T-helper 2 cell treated with Interferon-gamma antibody and Interleukin-4, amounts not matched to agents 5 μg/mL and 100 μg/mL, for 36 hours (primary cell): ENCODE measurements at regions not wholly inside any gene's neighbourhood (a gene's known extent, or its start where the extent isn't known, plus 50 kb on each side); places are given as distances from the start of the nearest gene placed in this dataset.

Experiments used
- DNase-seq: peaks from one replicate; pipeline ENCODE4 v3.0.0; 2021; ENCODE audit warnings: low spot score
- H3K27ac Mint-ChIP-seq: one replicate; pipeline ENCODE4 v1.8.0; 2021; ENCODE audit warnings: mild to moderate bottlenecking, mixed read lengths
- H3K27me3 Mint-ChIP-seq: one replicate; pipeline ENCODE4 v1.8.0; 2021; ENCODE audit warnings: low read depth, mixed read lengths
- H3K36me3 Mint-ChIP-seq: one replicate; pipeline ENCODE4 v1.8.0; 2021; ENCODE audit warnings: low read depth, mixed read lengths
- H3K4me1 Mint-ChIP-seq: one replicate; pipeline ENCODE4 v1.8.0; 2021; ENCODE audit warnings: low read depth, mixed read lengths
- H3K4me3 Mint-ChIP-seq: one replicate; pipeline ENCODE4 v1.8.0; 2022; ENCODE audit warnings: mild to moderate bottlenecking, moderate library complexity, mixed read lengths
- H3K9me3 Mint-ChIP-seq: one replicate; pipeline ENCODE4 v1.8.0; 2021; ENCODE audit warnings: mixed read lengths

GRCh38 chr20:24040896-24041459 is 52.4 kb upstream of the GGTLC1 start:
- Mint-ChIP-seq H3K9me3 (no peaks in the 10 kb centered on the region), H3K36me3 (peaks cover 3% of the 10 kb centered on the region), H3K27me3 (no peaks in the 10 kb centered on the region), H3K27ac (no peak overlapping the region), H3K4me3 (no peak overlapping the region), H3K4me1 (peaks cover 35% of the 10 kb centered on the region)
- DNase-seq, result no peak

GRCh38 chr20:24039196-24039595 is 50.6 kb upstream of the GGTLC1 start:
- no peaks in the 10 kb centered on the region for H3K27me3 Mint-ChIP-seq
- no peak for DNase-seq
- peaks cover 3% of the 10 kb centered on the region for H3K36me3 Mint-ChIP-seq
- H3K9me3 Mint-ChIP-seq, result no peaks in the 10 kb centered on the region
- peaks cover 21% of the 10 kb centered on the region for H3K4me1 Mint-ChIP-seq
- no peak overlapping the region for H3K27ac Mint-ChIP-seq
- H3K4me3 Mint-ChIP-seq, result no peak overlapping the region
